ENCODE measurements at regions not wholly inside any gene's neighbourhood (a gene's known extent, or its start where the extent isn't known, plus 50 kb on each side); places are given as distances from the start of the nearest gene placed in this dataset.

- no peak overlapping the region for H3K27ac ChIP-seq (ENCODE audit: extremely low read length, insufficient read depth, low read length)
- ChIA-PET POLR2A (no interaction called here), CTCF (ENCODE audit: low intra/inter-chr PET ratio, low total read pairs) (interaction anchor here (0.6 to 1.8 kb wide), 7 partner anchors 70 to 1849 kb away, joined by 3 to 11 read pairs (median 5); no protein-coding TSS in a partner anchor)
- no peaks in the 10 kb centered on the region for H3K79me2 ChIP-seq (ENCODE audit: insufficient read depth, low read length)
- intact Hi-C loops (cut with micrococcal nuclease; ENCODE audit: unreplicated experiment): loop anchor here (1.0 to 5.0 kb wide), 4 partner anchors 166 to 801 kb away; no protein-coding TSS in a partner anchor
- no peaks in the 10 kb centered on the region for H4K20me1 ChIP-seq (ENCODE audit: insufficient read depth, low read length)
- H3K4me2 ChIP-seq (ENCODE audit: low read depth, low read length): peak overlapping the region; percentile 84
- no peaks in the 10 kb centered on the region for H3K9me3 ChIP-seq (ENCODE audit: low read length)
- no TSS peak for BruUV-seq (replicated peaks)
- no peaks in the 10 kb centered on the region for H3K36me3 ChIP-seq (replicated peaks in 1 of 2; ENCODE audit: control insufficient read depth in 1 of 2, insufficient read depth in 2 of 2, low read length in 2 of 2)
- H3K4me1 ChIP-seq (ENCODE audit: insufficient read depth, low read length): peaks cover 22% of the 10 kb centered on the region
- FAIRE-seq: peak; percentile 61
- peak; percentile 90 for ATAC-seq
- peak; percentile 72 for DNase-seq (ENCODE audit: low spot score)
- peak overlapping the region; percentile 19; the same call in 1 of the 2 replicates for H3K9ac ChIP-seq (ENCODE audit: insufficient read depth, low read depth, low read length)
- H2AFZ ChIP-seq (ENCODE audit: low read length): no peak overlapping the region
- WGBS (ENCODE audit: low lambda C conversion rate): 6% methylated on average over 21 of the region's 21 CpGs
- in situ Hi-C loops (cut with HindIII; ENCODE audit: extremely low pct_ligation_motif_present, low pct_unique_long_range_greater_than_20kb): no loop called here
- H3K27me3 ChIP-seq (ENCODE audit: control insufficient read depth in 1 of 2, insufficient read depth in 2 of 2, low read length in 2 of 2): peaks cover 2 to 5% of the 10 kb centered on the region in 2 experiments; a peak in 1 of 5 replicates
- H3K4me3 ChIP-seq (replicated peaks in 1 of 3; ENCODE audit: insufficient read depth in 1 of 3, low read depth in 2 of 3, low read length in 3 of 3): peak overlapping the region in 2 of 3 experiments; percentile 17 to 62; a peak in 2 of 6 replicates
- TF ChIP-seq NFIB (CRISPR knock-in tag; IDR thresholded peaks at IDR 0.05; ENCODE audit: borderline replicate concordance) (no peak), SETDB1 (CRISPR knock-in tag; IDR thresholded peaks at IDR 0.05; ENCODE audit: borderline replicate concordance) (no peak), DR1 (CRISPR knock-in tag; IDR thresholded peaks at IDR 0.05) (no peak; the same call in 1 of the 2 replicates), ZKSCAN1 (IDR thresholded peaks at IDR 0.05; ENCODE audit: low read length) (no peak), MXD4 (CRISPR knock-in tag; IDR thresholded peaks at IDR 0.05) (peak; percentile 42; the same call in 1 of the 2 replicates), MLLT10 (CRISPR knock-in tag; IDR thresholded peaks at IDR 0.05) (no peak), ZNF850 (CRISPR knock-in tag; conservative IDR thresholded peaks at IDR 0.05) (no peak), BRF2 (CRISPR knock-in tag; IDR thresholded peaks at IDR 0.05) (no peak), PRDM10 (CRISPR knock-in tag; IDR thresholded peaks at IDR 0.05; ENCODE audit: low read depth) (0 out of 2 replicates have a peak, but pooled peaks have one; percentile 32), NRL (CRISPR knock-in tag; IDR thresholded peaks at IDR 0.05; ENCODE audit: borderline replicate concordance) (0 out of 2 replicates have a peak, but pooled peaks have one; percentile 15), HOXA3 (CRISPR knock-in tag; IDR thresholded peaks at IDR 0.05) (peak; percentile 13; the same call in 1 of the 2 replicates), ZBTB7A (CRISPR knock-in tag; IDR thresholded peaks at IDR 0.05) (no peak), ZNF749 (CRISPR knock-in tag; IDR thresholded peaks at IDR 0.05; ENCODE audit: borderline replicate concordance) (no peak), HNF1A (IDR thresholded peaks at IDR 0.05; ENCODE audit: low read depth) (no peak), HNF1A (CRISPR knock-in tag; IDR thresholded peaks at IDR 0.05; ENCODE audit: borderline replicate concordance) (0 out of 2 replicates have a peak, but pooled peaks have one; percentile 4)
Measured at GRCh38 chr20:40962733-40963504, 65.7 kb upstream of the TOP1 start.
